ENCODE measurements at regions not wholly inside any gene's neighbourhood (a gene's known extent, or its start where the extent isn't known, plus 50 kb on each side); places are given as distances from the start of the nearest gene placed in this dataset.

DNA sequence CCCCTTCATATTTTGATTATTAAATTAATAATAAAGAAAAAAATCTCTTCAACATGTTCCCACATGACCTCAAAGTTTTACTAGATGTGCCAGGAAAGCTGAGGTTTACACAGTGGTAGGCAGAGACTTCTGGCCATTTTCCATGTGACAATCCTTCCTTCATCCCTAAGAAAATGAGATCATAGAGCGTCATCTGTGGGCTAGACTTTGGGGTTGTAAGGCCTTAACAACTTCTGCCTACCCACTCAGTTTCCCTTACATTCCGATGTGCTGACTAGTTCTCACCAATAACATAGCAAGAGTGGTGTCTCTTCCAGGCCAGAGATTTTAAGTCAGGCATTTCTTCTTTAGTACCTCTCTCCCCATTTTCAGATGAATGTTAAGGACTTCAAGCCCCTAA lies 171.1 kb upstream of the PHF14 start:
- no peak for TF ChIP-seq CTCF (IDR thresholded peaks at IDR 0.05)
- no peak for TF ChIP-seq POLR2A (IDR thresholded peaks at IDR 0.05)
